ENCODE measurements at regions not wholly inside any gene's neighbourhood (a gene's known extent, or its start where the extent isn't known, plus 50 kb on each side); places are given as distances from the start of the nearest gene placed in this dataset.

DNA sequence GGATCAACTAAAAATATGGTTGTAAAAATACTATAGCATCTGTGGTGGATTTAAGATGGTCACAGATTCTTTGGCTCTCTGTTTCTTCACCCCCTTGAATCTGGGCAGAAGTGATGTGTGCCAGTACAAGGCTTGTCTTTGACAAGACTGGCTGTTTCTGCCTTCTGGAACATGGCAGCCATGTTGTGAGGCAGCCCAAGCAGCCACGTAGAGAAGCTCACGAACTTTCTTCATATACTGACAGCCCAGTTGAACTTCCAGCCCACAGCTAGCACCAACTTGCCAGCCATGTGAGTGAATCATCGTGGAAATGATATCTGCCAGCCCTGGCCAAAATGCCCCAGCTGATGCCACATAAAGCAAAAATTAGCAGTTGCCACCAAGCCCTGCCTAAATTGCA lies 110.8 kb downstream of the BOD1 start:
- TF ChIP-seq, protein P1, sequence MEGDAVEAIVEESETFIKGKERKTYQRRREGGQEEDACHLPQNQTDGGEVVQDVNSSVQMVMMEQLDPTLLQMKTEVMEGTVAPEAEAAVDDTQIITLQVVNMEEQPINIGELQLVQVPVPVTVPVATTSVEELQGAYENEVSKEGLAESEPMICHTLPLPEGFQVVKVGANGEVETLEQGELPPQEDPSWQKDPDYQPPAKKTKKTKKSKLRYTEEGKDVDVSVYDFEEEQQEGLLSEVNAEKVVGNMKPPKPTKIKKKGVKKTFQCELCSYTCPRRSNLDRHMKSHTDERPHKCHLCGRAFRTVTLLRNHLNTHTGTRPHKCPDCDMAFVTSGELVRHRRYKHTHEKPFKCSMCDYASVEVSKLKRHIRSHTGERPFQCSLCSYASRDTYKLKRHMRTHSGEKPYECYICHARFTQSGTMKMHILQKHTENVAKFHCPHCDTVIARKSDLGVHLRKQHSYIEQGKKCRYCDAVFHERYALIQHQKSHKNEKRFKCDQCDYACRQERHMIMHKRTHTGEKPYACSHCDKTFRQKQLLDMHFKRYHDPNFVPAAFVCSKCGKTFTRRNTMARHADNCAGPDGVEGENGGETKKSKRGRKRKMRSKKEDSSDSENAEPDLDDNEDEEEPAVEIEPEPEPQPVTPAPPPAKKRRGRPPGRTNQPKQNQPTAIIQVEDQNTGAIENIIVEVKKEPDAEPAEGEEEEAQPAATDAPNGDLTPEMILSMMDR (IDR thresholded peaks at IDR 0.05) = no peak
- no peak for TF ChIP-seq POLR2A (IDR thresholded peaks at IDR 0.05)
